ENCODE measurements at regions not wholly inside any gene's neighbourhood (a gene's known extent, or its start where the extent isn't known, plus 50 kb on each side); places are given as distances from the start of the nearest gene placed in this dataset.

GRCh38 chr9:106450549-106450948 is 412.4 kb upstream of the ZNF462 start:
- H2AK5ac ChIP-seq (ENCODE audit: low read length, severe bottlenecking): no peak overlapping the region
- no peaks in the 10 kb centered on the region for H3K27me3 ChIP-seq (ENCODE audit: control insufficient read depth in 1 of 2, insufficient read depth in 1 of 2, low read length in 2 of 2)
- H3K4me1 ChIP-seq (ENCODE audit: control insufficient read depth, insufficient read depth, low read depth, low read length): no peaks in the 10 kb centered on the region
- no peak overlapping the region for H2AFZ ChIP-seq (ENCODE audit: low read depth, low read length)
- H3K36me3 ChIP-seq (ENCODE audit: control insufficient read depth in 1 of 2, insufficient read depth in 2 of 2, low read depth in 1 of 2, low read length in 2 of 2): no peaks in the 10 kb centered on the region
- H3K27ac ChIP-seq (ENCODE audit: low read length, poor library complexity, severe bottlenecking): no peak overlapping the region
- no peak overlapping the region for H3K23ac ChIP-seq (ENCODE audit: low read length in 2 of 2)
- no peak overlapping the region for H4K8ac ChIP-seq (ENCODE audit: low read length)
- H2BK15ac ChIP-seq (ENCODE audit: low read depth, poor library complexity, severe bottlenecking): no peak overlapping the region
- no peak overlapping the region for H3K4me3 ChIP-seq (ENCODE audit: insufficient read depth in 1 of 2, low read depth in 1 of 2, low read length in 2 of 2)
- no peak overlapping the region for H3K14ac ChIP-seq (ENCODE audit: low read length in 2 of 2)
- H3K79me1 ChIP-seq (replicated peaks; ENCODE audit: low read length, poor library complexity, severe bottlenecking): no peaks in the 10 kb centered on the region
- H3K18ac ChIP-seq (ENCODE audit: low read depth in 1 of 2, low read length in 2 of 2): peak overlapping the region; percentile 11 to 34
- no peak overlapping the region for H3K4ac ChIP-seq (ENCODE audit: low read depth in 1 of 2, low read length in 2 of 2)
- H3K9ac ChIP-seq (ENCODE audit: low read length): no peak overlapping the region
- H4K91ac ChIP-seq (ENCODE audit: low read length): no peak overlapping the region
- peak; percentile 27 for DNase-seq
- H2BK120ac ChIP-seq (ENCODE audit: low read depth, low read length): no peak overlapping the region
- no peaks in the 10 kb centered on the region for H3K9me3 ChIP-seq (ENCODE audit: control insufficient read depth, low read length)
- H2BK5ac ChIP-seq (ENCODE audit: low read depth, low read length, poor library complexity, severe bottlenecking): no peak overlapping the region
- H3K4me2 ChIP-seq (ENCODE audit: low read length, poor library complexity, severe bottlenecking): no peak overlapping the region
- no peak overlapping the region for H2BK12ac ChIP-seq (ENCODE audit: low read length in 2 of 2)

GRCh38 chr9:106451223-106451622 is 411.7 kb upstream of the ZNF462 start:
- H3K4ac ChIP-seq (ENCODE audit: low read depth in 1 of 2, low read length in 2 of 2): no peak overlapping the region
- no peaks in the 10 kb centered on the region for H3K27me3 ChIP-seq (ENCODE audit: control insufficient read depth in 1 of 2, insufficient read depth in 1 of 2, low read length in 2 of 2)
- no peak overlapping the region for H2BK5ac ChIP-seq (ENCODE audit: low read depth, low read length, poor library complexity, severe bottlenecking)
- H3K36me3 ChIP-seq (ENCODE audit: control insufficient read depth in 1 of 2, insufficient read depth in 2 of 2, low read depth in 1 of 2, low read length in 2 of 2): no peaks in the 10 kb centered on the region
- WGBS: 100% methylated on average over 1 of the region's 1 CpG
- no peak overlapping the region for H2AFZ ChIP-seq (ENCODE audit: low read depth, low read length)
- H2BK120ac ChIP-seq (ENCODE audit: low read depth, low read length): no peak overlapping the region
- H4K91ac ChIP-seq (ENCODE audit: low read length): no peak overlapping the region
- H2AK5ac ChIP-seq (ENCODE audit: low read length, severe bottlenecking): no peak overlapping the region
- no peak overlapping the region for H3K18ac ChIP-seq (ENCODE audit: low read depth in 1 of 2, low read length in 2 of 2)
- H3K23ac ChIP-seq (ENCODE audit: low read length in 2 of 2): no peak overlapping the region
- H3K79me1 ChIP-seq (replicated peaks; ENCODE audit: low read length, poor library complexity, severe bottlenecking): no peaks in the 10 kb centered on the region
- H4K8ac ChIP-seq (ENCODE audit: low read length): no peak overlapping the region
- H3K9me3 ChIP-seq (ENCODE audit: control insufficient read depth, low read length): peaks cover 3% of the 10 kb centered on the region
- H3K27ac ChIP-seq (ENCODE audit: low read length, poor library complexity, severe bottlenecking): no peak overlapping the region
- no peak overlapping the region for H3K4me2 ChIP-seq (ENCODE audit: low read length, poor library complexity, severe bottlenecking)
- H2BK12ac ChIP-seq (ENCODE audit: low read length in 2 of 2): no peak overlapping the region
- no peak overlapping the region for H3K14ac ChIP-seq (ENCODE audit: low read length in 2 of 2)
- no peak for DNase-seq
- no peak overlapping the region for H3K9ac ChIP-seq (ENCODE audit: low read length)
- H2BK15ac ChIP-seq (ENCODE audit: low read depth, poor library complexity, severe bottlenecking): no peak overlapping the region
- H3K4me3 ChIP-seq (ENCODE audit: insufficient read depth in 1 of 2, low read depth in 1 of 2, low read length in 2 of 2): no peak overlapping the region
- H3K4me1 ChIP-seq (ENCODE audit: control insufficient read depth, insufficient read depth, low read depth, low read length): no peaks in the 10 kb centered on the region

- H3K9ac ChIP-seq (ENCODE audit: low read length): no peak overlapping the region
- no peak overlapping the region for H3K18ac ChIP-seq (ENCODE audit: low read depth in 1 of 2, low read length in 2 of 2)
- WGBS: 71% methylated on average over 4 of the region's 4 CpGs
- H2BK5ac ChIP-seq (ENCODE audit: low read depth, low read length, poor library complexity, severe bottlenecking): no peak overlapping the region
- no peak overlapping the region for H3K23ac ChIP-seq (ENCODE audit: low read length in 2 of 2)
- H4K8ac ChIP-seq (ENCODE audit: low read length): no peak overlapping the region
- no peak overlapping the region for H2BK120ac ChIP-seq (ENCODE audit: low read depth, low read length)
- no peak overlapping the region for H4K91ac ChIP-seq (ENCODE audit: low read length)
- no peaks in the 10 kb centered on the region for H3K79me1 ChIP-seq (replicated peaks; ENCODE audit: low read length, poor library complexity, severe bottlenecking)
- no peak overlapping the region for H3K4ac ChIP-seq (ENCODE audit: low read depth in 1 of 2, low read length in 2 of 2)
- H3K4me3 ChIP-seq (ENCODE audit: insufficient read depth in 1 of 2, low read depth in 1 of 2, low read length in 2 of 2): no peak overlapping the region
- H3K4me1 ChIP-seq (ENCODE audit: control insufficient read depth, insufficient read depth, low read depth, low read length): no peaks in the 10 kb centered on the region
- H3K36me3 ChIP-seq (ENCODE audit: control insufficient read depth in 1 of 2, insufficient read depth in 2 of 2, low read depth in 1 of 2, low read length in 2 of 2): no peaks in the 10 kb centered on the region
- no peak overlapping the region for H3K14ac ChIP-seq (ENCODE audit: low read length in 2 of 2)
- DNase-seq: no peak
- H3K27ac ChIP-seq (ENCODE audit: low read length, poor library complexity, severe bottlenecking): no peak overlapping the region
- H3K9me3 ChIP-seq (ENCODE audit: control insufficient read depth, low read length): peaks cover 23% of the 10 kb centered on the region
- no peak overlapping the region for H2AFZ ChIP-seq (ENCODE audit: low read depth, low read length)
- no peak overlapping the region for H2BK15ac ChIP-seq (ENCODE audit: low read depth, poor library complexity, severe bottlenecking)
- no peak overlapping the region for H2AK5ac ChIP-seq (ENCODE audit: low read length, severe bottlenecking)
- no peaks in the 10 kb centered on the region for H3K27me3 ChIP-seq (ENCODE audit: control insufficient read depth in 1 of 2, insufficient read depth in 1 of 2, low read length in 2 of 2)
- H2BK12ac ChIP-seq (ENCODE audit: low read length in 2 of 2): no peak overlapping the region
- no peak overlapping the region for H3K4me2 ChIP-seq (ENCODE audit: low read length, poor library complexity, severe bottlenecking)
These were observed 406.4 kb upstream of the ZNF462 start for GRCh38 chr9:106456581-106456980.

GRCh38 chr9:106467113-106467864 is 395.7 kb upstream of the ZNF462 start:
- Histone ChIP-seq H4K8ac (ENCODE audit: low read length) (no peak overlapping the region), H2BK5ac (ENCODE audit: low read depth, low read length, poor library complexity, severe bottlenecking) (no peak overlapping the region), H3K9ac (ENCODE audit: low read length) (no peak overlapping the region), H3K79me1 (replicated peaks; ENCODE audit: low read length, poor library complexity, severe bottlenecking) (no peaks in the 10 kb centered on the region), H2BK12ac (ENCODE audit: low read length in 2 of 2) (peak overlapping the region in 1 of 2 experiments; percentile 0), H3K36me3 (ENCODE audit: control insufficient read depth in 1 of 2, insufficient read depth in 2 of 2, low read depth in 1 of 2, low read length in 2 of 2) (no peaks in the 10 kb centered on the region), H3K14ac (ENCODE audit: low read length in 2 of 2) (peak overlapping the region in 1 of 2 experiments; percentile 44), H3K27ac (ENCODE audit: low read length, poor library complexity, severe bottlenecking) (no peak overlapping the region), H3K18ac (ENCODE audit: low read depth in 1 of 2, low read length in 2 of 2) (peak overlapping the region; percentile 5 to 33), H3K4me1 (ENCODE audit: control insufficient read depth, insufficient read depth, low read depth, low read length) (no peaks in the 10 kb centered on the region), H3K27me3 (ENCODE audit: control insufficient read depth in 1 of 2, insufficient read depth in 1 of 2, low read length in 2 of 2) (no peaks in the 10 kb centered on the region), H3K4me2 (ENCODE audit: low read length, poor library complexity, severe bottlenecking) (no peak overlapping the region), H2AK5ac (ENCODE audit: low read length, severe bottlenecking) (no peak overlapping the region), H3K4me3 (ENCODE audit: insufficient read depth in 1 of 2, low read depth in 1 of 2, low read length in 2 of 2) (no peak overlapping the region), H2BK120ac (ENCODE audit: low read depth, low read length) (no peak overlapping the region), H3K23ac (ENCODE audit: low read length in 2 of 2) (no peak overlapping the region), H2BK15ac (ENCODE audit: low read depth, poor library complexity, severe bottlenecking) (no peak overlapping the region), H3K9me3 (ENCODE audit: control insufficient read depth, low read length) (no peaks in the 10 kb centered on the region), H4K91ac (ENCODE audit: low read length) (no peak overlapping the region), H3K4ac (ENCODE audit: low read depth in 1 of 2, low read length in 2 of 2) (no peak overlapping the region), H2AFZ (ENCODE audit: low read depth, low read length) (peak overlapping the region; percentile 77)
- peak; percentile 7 for DNase-seq
- 50% methylated on average over 8 of the region's 8 CpGs for WGBS

Measured in mesenchymal stem cell (in vitro differentiated cells and primary cell).